AG04450 (cell line): ENCODE measurements at regions not wholly inside any gene's neighbourhood (a gene's known extent, or its start where the extent isn't known, plus 50 kb on each side); places are given as distances from the start of the nearest gene placed in this dataset.
"Not testable (repeated sequence)": the region's sequence is repeated elsewhere in the genome, so short reads cannot be mapped to it uniquely, and the experiment has no call there.

Source experiments
- CTCF ChIA-PET: fragments of 300-600, 350-600 bp; formaldehyde crosslinking; extraction: SDS; loops from one replicate; lab custom pipeline; 2022; ENCODE audit warnings: antibody characterized with exemption, inconsistent platforms; lab: Charles Lee
- POLR2A ChIA-PET: fragments of 350-600 bp; formaldehyde crosslinking; extraction: SDS; loops from one replicate; lab custom pipeline; 2021; ENCODE audit warnings: antibody characterized with exemption, inconsistent platforms; lab: Yijun Ruan, JAX
- DNase-seq: peaks from one replicate; pipeline ENCODE4 v3.0.0-alpha.2; 2011; ENCODE audit warnings: low read depth, low spot score
- H3K27ac ChIP-seq: one replicate; pipeline ENCODE4 v1.5.1; 2012; ENCODE audit warnings: low read depth, low read length, control low read depth
- H3K27me3 ChIP-seq: one replicate; pipeline ENCODE4 v1.6.0; 2012; ENCODE audit warnings: low read length; ENCODE audit not compliant: control insufficient read depth, insufficient read depth
- H3K4me3 ChIP-seq: 2 replicates; pipeline ENCODE4 v1.5.1; 2011; ENCODE audit warnings: mild to moderate bottlenecking, low read depth, low read length, control low read depth
- H3K9me3 ChIP-seq: 2 replicates; pipeline ENCODE4 v1.5.1; 2012; ENCODE audit warnings: low read length; ENCODE audit not compliant: control insufficient read depth, insufficient read depth
- TF ChIP-seq, protein P1 (sequence below): IDR thresholded peaks from 2 replicates; pipeline ENCODE4 v1.5.1; 2011; ENCODE audit warnings: low read depth, low read length, control low read depth, inconsistent platforms

DNA sequence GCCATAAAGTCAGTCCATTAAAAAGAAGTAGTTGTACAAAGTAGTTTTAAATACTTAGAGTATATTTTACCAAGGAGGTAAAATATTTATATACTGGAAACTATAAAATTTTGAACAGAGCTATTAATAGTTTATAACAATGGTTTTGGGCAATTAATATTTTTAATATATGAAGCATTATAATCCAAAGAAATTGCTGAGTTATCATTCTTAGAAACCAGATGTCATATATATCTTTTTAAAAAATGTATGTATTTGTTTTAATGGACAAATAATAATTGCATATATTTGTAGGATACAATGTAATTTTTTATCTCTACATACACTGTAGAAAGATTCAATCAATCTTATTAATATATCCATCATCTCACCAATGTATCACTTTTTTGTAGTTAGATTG is 207.8 kb downstream of the CXXC4 start:
- ChIA-PET POLR2A (no interaction called here), CTCF (no interaction called here)
- Histone ChIP-seq H3K4me3 (no peak overlapping the region), H3K27ac (no peak overlapping the region), H3K9me3 (no peaks in the 10 kb centered on the region), H3K27me3 (no peaks in the 10 kb centered on the region)
- TF ChIP-seq, protein P1, sequence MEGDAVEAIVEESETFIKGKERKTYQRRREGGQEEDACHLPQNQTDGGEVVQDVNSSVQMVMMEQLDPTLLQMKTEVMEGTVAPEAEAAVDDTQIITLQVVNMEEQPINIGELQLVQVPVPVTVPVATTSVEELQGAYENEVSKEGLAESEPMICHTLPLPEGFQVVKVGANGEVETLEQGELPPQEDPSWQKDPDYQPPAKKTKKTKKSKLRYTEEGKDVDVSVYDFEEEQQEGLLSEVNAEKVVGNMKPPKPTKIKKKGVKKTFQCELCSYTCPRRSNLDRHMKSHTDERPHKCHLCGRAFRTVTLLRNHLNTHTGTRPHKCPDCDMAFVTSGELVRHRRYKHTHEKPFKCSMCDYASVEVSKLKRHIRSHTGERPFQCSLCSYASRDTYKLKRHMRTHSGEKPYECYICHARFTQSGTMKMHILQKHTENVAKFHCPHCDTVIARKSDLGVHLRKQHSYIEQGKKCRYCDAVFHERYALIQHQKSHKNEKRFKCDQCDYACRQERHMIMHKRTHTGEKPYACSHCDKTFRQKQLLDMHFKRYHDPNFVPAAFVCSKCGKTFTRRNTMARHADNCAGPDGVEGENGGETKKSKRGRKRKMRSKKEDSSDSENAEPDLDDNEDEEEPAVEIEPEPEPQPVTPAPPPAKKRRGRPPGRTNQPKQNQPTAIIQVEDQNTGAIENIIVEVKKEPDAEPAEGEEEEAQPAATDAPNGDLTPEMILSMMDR = no peak
- no peak for DNase-seq

DNA sequence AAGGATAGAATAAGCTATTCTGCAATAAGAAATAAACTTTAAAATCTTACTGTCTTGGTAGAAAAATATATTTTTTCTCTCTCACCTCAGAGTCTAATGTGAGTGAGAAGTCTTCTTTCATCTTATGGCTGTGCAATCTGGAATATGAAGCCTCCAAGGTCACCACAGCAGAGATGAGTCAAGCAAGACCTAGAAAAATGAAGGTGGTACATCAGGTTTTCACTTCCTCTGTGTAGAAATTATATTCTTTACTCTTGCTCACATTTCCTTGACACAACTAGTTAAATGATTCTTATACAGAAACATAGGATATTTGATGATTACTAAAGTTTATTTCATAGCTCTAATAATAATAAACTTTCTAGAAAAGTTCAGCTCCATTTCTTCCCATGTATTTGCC is 211.4 kb downstream of the CXXC4 start:
- ChIA-PET POLR2A (no interaction called here), CTCF (no interaction called here)
- H3K27me3 ChIP-seq = no peaks in the 10 kb centered on the region
- H3K4me3 ChIP-seq = no peak overlapping the region
- DNase-seq = no peak
- H3K9me3 ChIP-seq = no peaks in the 10 kb centered on the region
- TF ChIP-seq, protein P1 = no peak
- no peak overlapping the region for H3K27ac ChIP-seq

DNA sequence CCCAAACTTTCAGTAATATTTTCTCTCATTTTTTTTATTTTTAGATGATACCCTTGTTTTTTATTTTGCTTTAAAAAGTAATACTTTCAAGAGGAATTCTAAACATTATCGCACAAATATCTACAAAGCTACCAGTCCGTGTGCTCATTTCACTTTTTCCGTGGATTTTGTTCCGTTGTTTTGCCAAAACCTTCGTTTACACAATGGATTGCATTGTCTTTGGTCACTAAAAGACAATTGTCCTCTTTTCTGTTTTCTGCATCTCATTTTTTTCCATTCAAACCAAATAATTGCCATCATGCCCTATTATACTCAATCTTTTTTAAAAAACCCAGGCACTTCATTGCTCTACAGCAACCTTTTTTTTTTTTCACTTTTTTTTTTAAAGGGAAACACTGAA is 214.9 kb downstream of the CXXC4 start:
- POLR2A ChIA-PET = no interaction called here
- Histone ChIP-seq H3K9me3 (no peaks in the 10 kb centered on the region; the same call in 1 of the 2 replicates), H3K4me3 (no peak overlapping the region), H3K27ac (no peak overlapping the region), H3K27me3 (no peaks in the 10 kb centered on the region)
- TF ChIP-seq, protein P1 = no peak
- no peak for DNase-seq
- CTCF ChIA-PET = no interaction called here

DNA sequence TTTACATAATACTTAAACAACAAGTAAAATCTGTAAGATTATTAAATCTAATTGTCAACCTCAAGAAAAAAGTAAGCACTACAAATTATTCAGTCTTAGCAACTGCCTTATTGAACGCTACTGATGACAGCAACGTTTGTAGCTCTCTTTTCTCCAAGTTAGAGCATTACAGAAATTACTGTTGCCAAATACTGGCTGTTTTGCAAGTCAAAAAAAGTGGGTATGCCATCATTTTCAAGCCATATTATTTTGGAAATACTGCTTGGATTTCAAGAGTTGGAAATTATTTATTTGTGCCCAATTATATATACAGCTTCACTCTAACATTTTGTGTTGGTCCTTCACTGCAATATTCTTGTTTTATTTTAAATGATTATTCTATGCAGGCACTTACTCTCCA is 221.7 kb downstream of the CXXC4 start:
- TF ChIP-seq, protein P1 = no peak
- DNase-seq = no peak
- POLR2A ChIA-PET = no interaction called here
- H3K27me3 ChIP-seq = no peaks in the 10 kb centered on the region
- peaks cover 5% of the 10 kb centered on the region for H3K9me3 ChIP-seq
- CTCF ChIA-PET = no interaction called here
- no peak overlapping the region for H3K4me3 ChIP-seq
- no peak overlapping the region for H3K27ac ChIP-seq

DNA sequence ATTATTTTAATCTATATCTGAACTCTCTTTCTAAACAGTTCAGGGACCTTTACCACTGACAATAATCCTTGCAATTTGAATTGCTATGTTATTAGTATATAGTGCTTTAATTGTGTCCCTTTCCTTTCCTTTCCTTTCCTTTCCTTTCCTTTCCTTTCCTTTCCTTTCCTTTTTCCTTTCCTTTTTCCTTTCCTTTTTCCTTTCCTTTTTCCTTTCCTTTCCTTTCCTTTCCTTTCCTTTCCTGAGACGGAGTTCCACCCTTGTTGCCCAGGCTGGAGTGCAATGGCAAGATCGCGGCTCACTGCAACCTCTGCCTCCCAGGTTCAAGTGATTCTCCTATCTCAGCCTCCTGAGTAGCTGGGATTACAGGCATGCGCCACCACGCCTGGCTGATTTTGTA is 225.1 kb downstream of the CXXC4 start:
- H3K27ac ChIP-seq, H3K4me3 ChIP-seq, H3K9me3 ChIP-seq, H3K27me3 ChIP-seq, CTCF ChIA-PET, DNase-seq, POLR2A ChIA-PET: not testable (repeated sequence)

DNA sequence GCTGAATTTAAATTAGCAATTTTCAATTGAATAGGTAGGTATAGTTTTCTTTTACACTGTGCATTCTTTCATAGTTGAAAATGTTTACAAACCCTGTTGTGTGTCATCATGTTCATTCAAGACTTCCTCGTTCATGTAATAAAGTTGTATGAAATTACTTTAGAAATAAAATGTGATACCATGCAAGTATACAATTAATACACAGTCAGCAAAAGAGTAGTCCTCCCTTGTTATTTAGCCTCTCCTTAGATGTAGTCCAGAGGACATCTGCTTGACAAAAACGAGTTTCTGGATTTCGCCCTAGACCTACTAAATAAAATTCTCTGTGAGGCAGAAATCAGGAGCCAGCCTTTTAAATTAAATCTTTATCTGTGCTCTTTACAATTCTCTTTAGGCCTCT is 231.6 kb downstream of the CXXC4 start:
- ChIA-PET POLR2A (no interaction called here), CTCF (no interaction called here)
- TF ChIP-seq, protein P1 = no peak
- DNase-seq = no peak
- Histone ChIP-seq H3K27ac (no peak overlapping the region), H3K4me3 (no peak overlapping the region), H3K27me3 (no peaks in the 10 kb centered on the region), H3K9me3 (no peaks in the 10 kb centered on the region)
